NCI-H2227 (cell line): ENCODE measurements at regions not wholly inside any gene's neighbourhood (a gene's known extent, or its start where the extent isn't known, plus 50 kb on each side); places are given as distances from the start of the nearest gene placed in this dataset.

Source experiments
- DNase-seq: peaks from one replicate; lab custom pipeline; 2025; ENCODE audit not compliant: unreplicated experiment; lab: John Stamatoyannopoulos, UW

DNA sequence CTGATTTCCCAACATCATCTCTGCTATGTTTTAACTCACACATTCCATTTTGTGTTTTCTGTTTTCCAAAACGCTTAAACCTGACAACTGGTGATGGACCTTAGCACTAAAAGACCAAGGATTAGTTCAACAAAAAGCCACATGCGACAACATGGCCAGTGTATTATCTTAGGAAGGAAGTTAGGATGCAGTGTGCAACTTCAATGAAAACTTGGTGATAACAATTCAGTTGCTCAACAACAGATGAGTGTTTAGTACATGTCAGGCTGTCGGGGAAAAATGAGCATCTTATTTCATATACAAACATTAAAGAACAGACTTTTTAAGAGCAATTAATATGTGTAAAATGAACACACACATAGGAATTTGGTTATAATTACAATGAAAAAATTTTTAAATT lies 780.0 kb downstream of the SEMA5A start:
- no peak for DNase-seq

DNA sequence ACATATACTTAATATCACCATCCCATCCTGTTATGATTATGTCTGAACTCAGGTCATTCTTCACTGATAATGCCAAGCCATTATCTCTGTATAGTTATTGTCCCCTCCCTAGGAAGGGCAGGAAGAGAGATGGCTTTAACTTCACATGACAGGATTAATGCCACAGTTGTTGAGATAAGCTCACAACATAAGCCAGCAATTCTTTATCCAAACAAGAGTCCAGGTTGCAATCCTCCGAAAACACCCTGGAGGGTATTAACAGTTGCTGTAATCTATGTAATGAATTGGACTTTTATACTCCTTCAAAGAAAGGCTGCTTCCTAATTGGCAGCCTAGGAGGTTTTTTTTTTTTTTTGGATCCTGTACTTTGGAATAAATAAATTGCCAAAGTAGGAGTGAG lies 779.4 kb downstream of the SEMA5A start:
- DNase-seq = no peak

DNA sequence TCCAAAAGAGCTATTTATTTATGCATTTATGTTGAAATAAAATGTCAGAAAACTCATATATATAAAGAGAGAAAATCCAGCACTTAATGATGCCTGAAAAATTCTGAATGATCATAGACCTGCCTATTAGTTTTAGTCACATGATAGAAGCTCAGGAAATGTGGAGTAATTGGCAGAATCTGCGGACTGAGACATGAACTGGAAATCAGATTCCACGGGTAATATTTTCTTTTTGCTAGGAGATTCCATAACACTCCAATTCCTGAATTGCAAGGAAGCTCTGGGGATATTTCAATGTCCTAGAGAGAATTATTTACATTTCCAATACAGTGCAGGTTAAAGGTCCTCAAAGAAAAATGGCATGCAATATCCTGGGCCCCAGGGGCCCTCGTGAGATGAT lies 778.8 kb downstream of the SEMA5A start:
- no peak for DNase-seq

DNA sequence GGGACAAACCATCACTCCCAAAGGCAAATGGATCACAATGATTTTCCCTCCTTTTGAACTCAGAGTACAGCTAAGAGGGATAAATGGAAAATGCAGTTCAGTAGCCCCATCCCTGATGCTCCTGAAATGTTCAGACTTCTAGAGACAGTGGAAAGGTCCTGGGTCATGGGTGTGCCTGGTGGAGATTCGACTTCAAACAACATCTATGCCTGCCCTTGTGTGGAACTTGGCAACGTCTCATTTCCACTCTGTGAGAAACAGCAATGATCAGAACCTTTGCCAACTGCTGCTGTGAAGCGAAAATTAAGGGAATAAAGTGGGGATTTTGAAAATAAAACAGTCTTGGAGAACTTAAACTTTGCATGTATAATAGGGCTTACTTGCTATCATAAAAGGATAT lies 778.1 kb downstream of the SEMA5A start:
- no peak for DNase-seq

DNA sequence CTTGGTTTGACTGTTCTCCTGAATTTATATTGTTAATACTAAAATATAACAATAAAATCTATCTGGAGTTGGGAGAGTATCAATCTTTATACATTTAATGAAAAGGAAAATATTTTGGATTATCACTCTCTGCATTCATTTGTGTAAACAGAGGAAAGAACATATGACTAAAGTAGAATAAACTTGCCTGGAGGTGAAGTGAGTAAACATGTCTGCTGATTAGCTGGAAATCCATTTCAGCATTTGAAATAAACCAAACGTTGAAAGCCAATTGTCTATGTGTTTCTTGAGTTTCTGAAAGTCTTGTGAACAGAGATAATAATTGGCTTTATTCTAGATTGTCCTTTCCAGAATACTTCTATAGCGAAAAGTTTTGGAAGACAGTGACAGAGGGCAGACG lies 776.2 kb downstream of the SEMA5A start:
- DNase-seq = no peak

DNA sequence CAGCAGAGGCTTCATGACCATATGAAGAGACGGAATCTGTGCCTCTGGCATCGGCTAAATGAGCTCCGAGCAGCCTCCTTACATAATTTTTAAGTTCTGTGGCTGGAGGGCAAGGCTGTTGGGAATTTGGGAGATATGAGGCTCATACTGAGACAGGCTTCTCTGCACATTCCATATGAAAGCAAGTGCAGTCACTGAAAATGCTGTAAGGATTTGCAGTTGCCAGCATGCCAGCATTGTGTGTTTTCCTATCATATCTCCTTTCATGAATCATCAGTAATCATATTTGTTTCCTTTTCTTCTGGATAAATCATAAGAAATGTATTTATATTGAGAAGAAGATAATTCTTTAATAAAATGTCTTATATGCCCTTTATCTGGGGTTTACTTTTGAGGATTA lies 775.4 kb downstream of the SEMA5A start:
- no peak for DNase-seq

DNA sequence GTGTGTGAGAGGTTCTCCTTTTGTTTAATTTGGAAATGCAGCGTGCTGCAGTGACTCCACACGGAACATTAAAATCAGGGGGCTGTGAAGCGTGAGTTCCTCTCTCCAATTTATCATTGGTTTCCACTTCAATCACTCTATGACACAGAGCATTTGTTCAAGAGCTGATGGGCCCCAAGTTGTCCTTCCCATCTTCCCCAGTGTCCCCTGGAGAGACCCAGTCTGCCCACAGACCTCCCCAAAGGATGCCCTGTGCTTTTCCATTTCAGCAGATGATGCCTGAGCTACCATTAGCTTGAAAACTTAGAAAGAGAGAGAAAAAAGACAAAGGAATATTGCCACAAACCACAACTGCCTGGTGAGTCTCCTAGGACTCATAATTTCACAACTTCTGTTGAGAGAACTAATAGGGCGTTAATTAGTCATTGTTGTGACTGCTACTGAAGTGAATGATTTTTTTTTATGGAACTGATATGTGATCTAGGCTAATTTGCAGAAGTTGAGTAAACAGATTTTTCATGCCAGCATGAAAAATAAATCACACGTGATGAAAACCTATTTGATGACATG lies 772.7 kb downstream of the SEMA5A start:
- DNase-seq = no peak

DNA sequence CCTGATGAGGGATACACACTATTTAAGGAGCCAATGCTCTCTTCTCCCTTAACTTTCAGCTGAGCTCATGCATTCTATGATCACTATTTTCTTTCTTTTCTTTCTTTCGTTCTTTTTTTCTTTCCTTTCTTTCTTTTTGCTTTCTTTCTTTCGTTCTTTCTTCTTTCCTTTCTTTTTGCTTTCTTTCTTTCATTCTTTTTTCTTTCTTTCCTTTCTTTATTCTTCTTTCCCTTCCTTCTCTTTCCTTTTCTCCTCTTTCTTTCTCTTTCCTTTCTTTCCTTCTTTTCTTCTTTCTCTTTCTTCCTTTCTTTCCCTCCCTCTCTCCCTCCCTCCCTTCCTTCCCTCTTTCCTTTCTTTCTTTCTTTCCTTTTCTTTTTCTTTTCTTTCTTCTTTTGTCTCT lies 761.2 kb downstream of the SEMA5A start:
- no peak for DNase-seq

DNA sequence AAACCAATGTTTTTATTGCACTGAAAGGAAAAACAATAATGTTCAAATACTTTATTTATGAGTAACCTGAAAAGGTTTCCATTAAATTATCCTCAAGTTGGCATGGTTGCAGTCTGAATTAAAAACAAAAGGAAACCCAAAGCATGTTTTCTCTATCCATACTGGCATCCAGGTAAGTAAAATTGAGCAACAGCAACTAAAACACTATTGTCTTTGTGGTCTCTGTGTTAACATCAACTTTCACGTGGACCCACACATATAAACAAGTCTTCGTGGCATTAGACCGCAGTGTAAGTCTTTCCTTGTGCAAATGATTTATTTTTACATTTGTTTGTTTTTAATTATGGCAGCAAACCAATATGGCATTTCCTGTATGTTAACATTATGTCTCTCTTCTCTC lies 757.6 kb downstream of the SEMA5A start:
- DNase-seq = no peak

DNA sequence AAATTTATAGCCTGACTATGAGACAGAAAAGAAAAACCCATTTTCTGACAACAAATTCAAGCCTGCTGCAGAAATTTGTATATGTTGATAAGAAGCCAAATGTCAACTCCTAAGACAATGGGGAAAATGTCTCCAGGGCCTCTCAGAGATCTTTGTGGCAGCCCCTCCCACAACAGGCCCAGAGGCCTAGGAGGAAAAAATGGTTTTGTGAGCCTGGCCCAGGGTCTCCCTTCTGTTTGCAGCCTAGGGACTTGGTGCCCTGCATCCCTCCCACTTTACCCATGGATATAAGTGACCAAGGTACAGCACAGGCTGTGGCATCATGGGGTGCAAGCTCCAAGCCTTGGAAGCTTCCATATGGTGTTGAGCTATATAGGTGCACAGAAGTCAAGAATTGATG lies 740.2 kb downstream of the SEMA5A start:
- no peak for DNase-seq

DNA sequence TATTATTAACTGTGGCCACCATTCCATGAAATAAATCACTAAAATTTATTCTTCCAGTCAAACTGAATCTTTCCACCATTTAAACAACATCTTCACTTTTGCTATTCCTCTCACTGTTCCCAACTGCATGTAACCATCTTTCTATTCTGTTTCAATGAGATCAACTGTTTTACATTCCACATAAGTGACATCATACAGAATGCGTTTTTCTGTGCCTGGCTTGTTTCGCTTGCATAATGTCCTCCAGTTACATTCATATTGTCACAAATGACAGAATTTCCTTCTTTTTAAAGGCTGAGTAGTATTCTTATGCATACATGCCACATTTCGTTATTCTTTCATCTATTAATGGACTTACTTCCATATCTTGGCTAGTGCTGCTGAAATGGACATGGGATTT lies 738.2 kb downstream of the SEMA5A start:
- DNase-seq = no peak

DNA sequence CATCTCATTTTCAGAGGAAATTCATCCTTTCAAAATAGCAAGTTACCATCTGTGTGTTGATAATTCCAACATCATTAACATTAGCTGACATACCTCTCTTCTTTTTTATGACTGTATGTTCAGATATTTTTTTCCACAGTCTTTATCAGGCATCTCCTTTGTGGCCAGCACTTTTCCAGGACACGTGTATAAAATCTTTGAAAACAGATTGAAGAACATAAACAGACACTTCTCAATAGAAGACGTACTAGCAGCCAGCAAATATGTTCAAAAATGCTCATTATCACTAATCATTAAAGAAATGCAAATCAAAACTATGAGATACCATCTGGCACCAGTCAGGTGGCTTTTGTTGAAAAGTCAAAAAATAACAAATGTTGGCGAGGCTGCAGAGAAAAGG lies 734.3 kb downstream of the SEMA5A start:
- no peak for DNase-seq

DNA sequence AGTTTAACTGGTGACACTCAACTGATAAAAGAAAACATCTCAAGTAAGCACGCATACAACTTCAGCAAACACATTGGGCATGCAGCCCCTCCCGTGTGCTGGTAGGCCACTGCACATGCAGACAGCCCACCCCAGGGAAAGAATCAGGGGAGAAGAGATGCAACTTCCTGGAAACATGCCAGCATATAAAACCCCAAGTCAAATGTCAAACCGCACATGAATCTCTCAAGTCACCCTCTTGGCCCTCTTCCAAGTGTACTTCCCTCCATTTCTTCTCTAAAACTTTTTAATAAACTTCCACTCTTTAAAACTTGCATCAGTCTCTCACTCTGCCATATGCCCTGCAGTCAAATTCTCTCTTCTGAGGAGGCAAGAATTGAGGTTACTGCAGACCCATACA lies 732.7 kb downstream of the SEMA5A start:
- DNase-seq = no peak

DNA sequence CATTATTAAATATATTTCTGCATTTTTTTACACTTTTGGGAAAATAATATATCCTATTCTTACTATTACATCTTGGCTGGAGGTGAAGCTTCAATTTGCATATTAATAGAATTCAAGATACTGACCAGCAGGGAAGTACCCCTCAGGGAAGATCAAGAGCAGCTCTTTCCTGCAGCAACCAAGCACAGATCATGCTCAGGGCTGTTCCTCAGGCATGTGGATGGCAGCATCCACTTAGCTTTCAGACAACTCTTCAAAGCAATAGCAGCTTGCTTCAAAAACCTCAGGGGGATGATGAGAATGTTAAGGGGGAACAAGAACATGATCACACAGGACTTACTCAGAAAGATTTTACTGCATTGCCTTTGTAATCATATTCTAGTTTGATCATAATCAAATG lies 731.8 kb downstream of the SEMA5A start:
- DNase-seq = no peak

DNA sequence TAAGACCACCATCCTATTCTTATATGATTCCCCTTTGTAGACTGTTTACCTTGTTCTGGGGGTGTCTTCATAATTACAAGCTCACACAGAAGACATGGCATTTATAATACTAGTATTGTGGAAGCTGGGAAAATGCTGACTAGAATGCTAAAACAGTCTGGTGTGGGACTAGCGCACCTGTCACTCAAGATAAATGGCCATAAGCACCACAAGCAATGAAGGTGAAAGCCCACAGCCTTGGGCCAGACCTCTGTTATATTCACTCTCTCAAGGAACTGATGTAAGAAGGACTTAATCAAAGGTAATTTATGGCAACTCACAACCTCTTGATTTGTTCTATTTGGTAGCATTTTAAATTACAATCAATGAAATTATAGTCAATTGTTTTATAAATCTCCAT lies 721.5 kb downstream of the SEMA5A start:
- DNase-seq = no peak

DNA sequence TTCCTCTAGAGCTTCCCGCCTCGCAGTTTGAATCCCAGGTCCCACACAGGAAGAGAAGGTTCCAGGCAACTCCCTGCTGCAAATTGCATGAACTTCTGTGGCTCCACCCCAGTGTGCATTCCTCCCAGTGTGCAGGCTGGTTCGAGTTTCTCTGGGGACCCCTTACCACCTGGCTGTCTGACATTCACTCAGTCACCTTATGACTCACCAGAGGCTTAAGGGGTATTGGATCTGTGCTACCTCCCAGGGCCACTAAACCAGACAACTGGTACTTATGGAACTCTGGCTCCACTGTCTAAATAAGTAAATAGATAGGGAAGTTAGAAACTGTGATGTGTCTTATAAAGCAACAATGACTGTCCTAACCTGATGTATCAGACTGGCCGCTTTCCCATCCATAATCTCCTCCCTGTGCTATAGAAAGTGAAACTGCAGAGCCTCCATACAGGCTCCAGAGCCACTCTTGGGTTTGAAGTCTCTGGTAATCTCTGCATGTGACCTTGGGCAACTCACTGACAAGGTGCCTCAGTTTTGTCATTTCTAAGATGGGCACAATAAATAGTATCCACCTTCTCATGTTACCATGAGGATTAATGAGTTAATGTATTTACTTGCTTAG lies 720.6 kb downstream of the SEMA5A start:
- no peak for DNase-seq

DNA sequence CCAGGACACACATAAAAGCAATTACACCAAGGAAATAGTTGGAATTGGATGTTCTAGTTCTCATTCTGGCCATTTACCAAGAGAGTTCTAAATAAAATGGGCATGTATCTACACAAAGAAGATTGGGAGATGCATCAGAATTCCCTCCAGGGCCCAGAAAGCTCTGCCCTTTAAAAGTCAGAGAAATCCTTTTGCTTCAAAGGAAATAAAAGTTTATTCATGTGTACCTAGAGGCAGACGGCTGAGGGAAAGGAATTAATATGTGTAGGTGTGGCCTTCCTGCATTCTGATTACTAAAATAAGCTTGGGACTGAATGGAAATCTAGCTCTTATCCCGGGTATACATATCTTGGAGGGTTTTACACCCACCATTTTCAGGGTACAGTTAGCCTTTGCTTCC lies 719.4 kb downstream of the SEMA5A start:
- DNase-seq = no peak

DNA sequence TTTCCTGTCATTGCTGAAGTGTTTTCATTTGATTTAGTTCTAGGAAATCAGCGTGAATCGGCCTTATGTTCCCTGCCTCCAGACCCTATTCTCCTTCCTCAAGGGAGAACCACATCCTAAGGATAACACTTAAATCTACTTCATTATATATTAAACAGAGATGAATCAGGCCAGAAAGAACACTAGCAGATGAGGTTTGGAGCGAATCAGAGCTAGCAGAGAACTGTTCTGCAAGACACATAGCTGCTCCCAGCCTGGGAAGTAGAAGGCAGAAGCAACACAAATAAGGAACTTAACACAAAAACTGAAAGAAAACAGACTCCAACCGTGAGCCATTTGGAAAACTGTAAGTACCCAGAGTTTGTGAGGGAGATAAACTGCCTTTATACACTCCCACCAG lies 718.2 kb downstream of the SEMA5A start:
- DNase-seq = no peak

DNA sequence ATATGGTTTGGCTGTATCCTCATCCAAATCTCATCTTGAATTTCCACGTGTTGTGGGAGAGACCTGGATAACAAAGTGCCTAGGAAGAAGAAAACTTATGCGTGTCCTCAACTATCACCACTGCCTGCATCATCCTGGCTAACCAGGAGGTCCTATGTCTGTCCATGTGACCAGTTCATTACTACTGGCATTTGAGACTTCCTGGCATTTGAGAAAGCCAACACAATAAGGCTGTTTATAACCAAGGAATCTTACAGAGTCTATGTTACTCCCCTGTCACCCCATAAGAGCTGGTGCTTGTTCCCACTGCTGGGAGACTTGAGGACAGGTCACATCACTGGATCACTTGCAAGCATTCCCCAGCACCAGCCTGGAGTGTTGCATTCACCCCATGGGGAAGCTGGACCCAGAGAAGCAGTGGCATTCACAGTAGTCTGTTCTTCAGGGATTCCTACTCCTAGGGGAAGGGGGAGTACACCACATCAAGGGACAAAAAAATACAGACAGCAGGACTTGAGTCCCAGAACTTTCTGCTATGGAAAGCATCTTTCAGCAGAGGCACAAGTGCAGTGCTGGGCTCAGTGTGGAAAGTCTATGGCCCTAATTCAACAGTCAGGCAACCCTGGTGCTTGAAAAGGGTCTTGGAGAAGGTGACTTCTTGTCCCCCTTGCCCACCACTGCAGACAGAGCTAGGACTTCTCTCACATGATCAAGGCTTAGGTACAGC lies 717.1 kb downstream of the SEMA5A start:
- no peak for DNase-seq

DNA sequence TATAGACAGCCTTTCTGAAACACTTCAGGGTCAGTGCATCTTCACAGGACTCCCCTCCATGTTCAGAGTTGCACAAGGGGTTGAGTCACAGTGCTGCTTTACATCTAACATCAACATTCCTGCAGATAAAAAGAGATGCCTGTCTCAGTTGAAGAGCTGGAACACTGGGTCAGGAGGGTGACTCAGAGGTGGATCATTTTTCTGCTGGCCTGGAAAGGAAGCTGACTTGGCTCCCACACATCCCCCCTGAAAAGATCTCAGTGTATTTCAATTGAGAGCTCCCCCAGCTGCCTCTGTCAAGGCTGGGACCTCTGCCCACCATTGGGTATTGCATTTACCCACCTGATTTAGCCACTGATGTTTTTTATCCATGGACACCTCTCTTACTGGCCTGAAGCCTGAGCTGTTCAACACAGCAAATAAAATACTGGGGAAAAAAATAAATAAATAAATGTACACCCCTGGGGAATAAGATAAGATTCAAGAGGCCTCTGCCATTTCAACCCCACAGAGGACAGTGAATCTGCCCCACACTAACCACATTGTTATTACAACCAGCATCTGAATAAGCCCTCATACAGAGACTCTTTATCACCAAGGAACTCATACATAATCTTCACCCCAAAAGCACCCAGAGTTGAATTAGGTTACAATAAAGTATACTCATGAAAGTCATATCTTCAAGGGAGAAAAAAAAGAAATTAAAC lies 716.4 kb downstream of the SEMA5A start:
- no peak for DNase-seq

DNA sequence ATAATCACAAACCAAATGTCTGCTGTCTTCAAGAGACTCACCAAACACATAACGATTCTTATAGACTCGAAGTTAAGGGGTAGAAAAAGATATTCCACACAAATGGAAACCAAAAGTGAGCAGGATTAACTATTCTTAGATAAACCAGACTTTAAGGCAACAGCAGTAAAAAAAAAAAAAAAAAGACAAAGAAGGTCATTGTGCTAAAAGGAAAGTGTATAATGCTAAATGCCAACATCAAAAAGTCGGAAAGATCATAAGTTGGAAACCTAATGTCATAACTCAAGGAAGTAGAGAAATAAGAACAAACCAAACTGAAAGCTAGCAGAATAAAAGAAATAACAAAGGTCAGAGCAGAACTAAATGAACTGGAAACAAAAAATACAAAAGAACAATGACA lies 714.6 kb downstream of the SEMA5A start:
- DNase-seq = no peak

DNA sequence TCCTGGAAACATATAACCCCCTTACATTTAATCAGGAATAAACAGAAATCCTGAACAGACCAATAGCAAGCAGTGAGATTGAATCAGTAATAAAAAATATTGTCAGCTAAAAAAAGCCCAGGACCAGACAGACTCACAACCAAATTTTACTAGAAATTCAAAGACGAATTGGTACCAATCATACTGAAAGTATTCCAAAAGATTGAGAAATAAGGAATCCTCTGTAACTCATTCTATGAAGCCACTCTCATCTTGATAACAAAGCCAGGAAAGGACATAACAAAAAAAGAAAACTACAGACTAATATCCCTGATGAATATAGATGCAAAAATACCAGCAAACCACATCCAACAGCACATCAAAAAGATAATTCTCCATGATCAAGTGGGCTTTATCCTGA lies 714.0 kb downstream of the SEMA5A start:
- no peak for DNase-seq
